ENCODE measurements at regions not wholly inside any gene's neighbourhood (a gene's known extent, or its start where the extent isn't known, plus 50 kb on each side); places are given as distances from the start of the nearest gene placed in this dataset.

DNA sequence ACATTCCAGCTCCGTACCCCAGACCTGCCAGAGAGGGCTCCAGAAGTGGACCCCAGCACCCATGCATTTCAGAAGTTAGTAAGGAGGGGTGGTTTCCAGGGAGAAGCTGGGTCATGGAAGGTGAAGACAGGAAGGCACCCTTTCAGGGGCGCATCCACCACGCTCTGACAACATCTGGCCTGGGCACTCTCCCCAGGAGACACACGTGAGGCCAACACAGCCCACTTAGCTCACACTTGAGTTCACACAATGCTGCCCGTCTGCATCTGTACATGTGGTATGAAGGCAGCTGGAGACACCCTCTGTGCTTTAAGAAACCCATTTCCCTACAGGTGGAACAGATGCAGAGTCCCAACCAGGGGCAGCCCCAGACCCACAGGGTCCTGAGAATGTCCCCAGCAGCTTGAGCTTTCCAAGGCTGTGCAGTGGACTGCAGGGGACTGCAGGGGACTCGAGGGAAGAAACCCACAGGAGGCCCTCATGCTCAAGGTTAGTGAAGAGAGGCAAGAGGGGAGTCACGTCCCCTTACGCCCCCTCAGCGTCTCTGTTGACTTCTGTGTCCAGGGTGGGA, 326.8 kb upstream of the IRX1 start:
- no peak for DNase-seq

DNA sequence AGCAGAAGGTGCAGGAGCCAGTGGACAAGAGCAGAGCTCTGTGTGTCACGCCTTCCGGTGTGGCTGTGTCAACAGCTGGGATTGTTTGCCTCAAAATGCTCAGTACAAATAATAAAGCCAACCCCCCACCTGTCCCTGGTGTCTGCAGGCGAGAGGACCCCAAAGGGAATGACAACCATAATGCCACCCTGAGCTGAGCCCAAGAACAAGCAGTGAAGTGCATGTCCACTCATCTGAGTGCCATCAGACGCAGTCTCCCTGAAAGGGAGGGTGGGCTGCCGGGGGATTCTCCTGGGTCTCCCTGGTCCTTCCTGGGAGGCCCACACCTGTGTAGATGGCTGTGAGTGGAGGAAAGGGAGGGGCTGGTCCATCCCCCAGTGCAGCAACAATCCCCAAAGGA, 328.8 kb upstream of the IRX1 start:
- DNase-seq = no peak

DNA sequence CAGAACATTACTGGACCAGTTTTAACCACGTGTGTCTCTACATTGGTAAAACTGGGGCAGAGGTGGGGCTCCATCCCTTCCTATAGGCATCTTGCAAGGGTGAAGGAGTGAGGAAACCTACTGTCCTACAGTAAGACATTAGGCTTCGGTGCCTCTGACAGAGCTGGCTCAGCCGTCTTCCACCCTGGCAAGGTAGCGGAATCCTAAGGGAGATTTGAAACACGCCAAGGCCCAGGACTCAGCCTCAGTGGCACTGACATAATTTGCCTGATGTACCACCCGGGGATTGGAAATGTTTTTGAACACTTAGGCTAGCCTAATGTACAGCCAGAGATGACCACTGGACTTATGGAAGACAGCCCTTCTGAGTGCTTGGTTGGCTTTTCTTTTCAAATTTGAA, 329.7 kb upstream of the IRX1 start:
- DNase-seq = no peak

DNA sequence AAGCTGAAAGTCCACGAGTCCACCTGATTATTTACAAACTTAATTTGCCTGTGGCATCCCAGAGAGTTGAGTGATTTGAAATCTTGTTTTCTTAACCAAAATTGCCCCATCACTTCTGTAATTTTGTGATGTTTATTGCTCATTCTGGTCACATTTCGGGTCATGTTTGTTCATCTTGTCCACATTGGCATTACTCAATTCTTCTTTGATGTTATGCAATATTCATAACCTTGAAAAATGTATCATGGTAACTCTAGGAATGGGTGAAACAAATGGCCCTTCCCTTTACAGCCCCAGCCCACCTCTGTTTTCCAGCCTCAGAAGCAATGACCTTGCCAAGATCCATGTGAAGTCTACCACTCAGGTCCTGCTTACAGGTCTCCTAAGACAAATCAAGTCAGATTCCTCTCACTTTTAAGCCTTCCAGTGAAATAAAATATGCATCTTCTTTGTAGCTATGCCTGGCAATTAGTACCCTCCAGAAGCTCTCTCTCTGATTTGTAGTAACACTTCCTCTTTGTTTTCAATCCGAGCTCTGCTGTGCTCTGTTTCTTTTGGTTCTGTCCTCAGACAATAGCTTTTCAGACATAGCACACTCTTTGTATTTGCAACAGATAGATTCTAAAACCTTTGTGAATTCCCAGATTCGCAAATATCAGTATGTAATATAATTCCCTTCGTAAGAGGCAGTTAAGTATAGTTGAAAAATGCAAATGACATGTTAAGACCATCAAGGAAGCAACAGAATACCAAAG, 330.3 kb upstream of the IRX1 start:
- no peak for DNase-seq

DNA sequence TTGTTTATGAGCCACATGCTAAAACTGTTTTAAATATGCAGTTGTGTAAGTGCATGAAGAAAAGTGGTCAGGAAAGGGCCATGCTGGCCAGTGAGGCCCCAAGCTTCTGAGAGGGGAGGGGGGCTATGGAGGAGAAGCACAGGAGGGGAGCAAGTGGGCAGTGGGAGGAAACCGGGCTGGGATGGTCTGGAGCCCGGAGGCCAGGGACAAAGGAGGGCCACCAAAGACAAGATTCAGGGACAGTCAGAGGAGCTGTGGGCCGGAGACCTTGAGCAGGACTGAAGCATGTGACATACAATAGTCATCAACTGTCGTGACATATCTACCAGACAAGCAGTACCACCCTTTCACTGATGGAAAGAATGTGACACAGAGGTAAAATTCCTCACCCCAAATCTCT, 333.2 kb upstream of the IRX1 start:
- no peak for DNase-seq

DNA sequence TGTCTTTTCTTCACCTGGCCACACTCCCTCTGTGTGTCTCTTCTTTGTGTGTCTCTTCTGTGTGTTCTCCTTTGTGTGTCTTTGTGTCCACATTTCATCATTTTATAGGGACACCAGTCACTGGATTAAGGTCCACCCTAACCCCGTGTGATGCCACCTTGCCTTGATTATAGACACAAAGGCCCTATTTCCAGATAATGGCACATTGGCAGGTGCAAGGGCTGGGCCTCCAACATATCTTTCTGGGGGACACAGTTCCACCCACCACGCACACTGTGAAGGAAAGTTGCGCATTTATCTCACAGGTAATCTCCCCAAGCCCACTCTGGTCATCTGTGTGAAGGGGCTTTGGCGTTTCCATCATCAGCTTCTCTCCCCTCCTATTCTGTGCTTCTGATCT, 334.6 kb upstream of the IRX1 start:
- DNase-seq = no peak

DNA sequence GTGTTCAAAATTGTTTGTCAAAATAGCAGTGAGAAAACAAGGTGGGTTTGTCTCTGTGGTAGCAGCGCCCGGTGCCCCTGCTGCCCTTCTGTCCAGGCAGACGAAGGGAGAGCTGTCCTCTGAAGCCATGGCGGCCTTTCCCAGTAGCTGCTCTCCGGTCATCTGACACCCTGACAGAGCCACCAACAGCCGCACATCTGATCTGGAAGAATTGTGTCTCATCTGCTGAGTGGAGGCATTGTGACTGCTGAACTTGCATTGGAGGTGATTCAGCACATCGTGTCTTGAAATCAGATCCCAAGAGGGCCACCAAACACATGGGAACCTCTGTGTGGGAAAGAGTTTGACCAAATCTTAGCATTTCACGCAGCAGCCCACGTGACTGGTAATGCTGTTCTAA, 337.6 kb upstream of the IRX1 start:
- no peak for DNase-seq

DNA sequence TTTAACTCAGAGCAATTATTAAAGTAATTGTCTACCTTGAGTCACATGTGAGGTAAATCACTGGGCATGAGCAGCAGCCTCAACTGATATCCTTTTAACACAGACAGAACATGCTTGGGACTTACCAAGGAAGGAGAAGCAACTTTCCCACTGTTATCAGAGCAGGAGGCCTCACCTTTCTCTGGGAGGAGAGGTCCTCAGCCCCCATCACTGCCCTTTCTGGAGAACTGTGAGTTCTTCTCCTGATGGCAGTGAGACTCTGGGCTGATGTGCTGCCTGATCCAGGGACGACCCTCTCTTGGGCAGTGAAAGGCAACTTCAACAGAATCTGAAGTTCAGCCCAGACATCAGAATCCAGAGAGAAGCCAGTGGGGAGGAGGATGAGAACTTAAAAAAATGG, 343.4 kb upstream of the IRX1 start:
- no peak for DNase-seq

DNA sequence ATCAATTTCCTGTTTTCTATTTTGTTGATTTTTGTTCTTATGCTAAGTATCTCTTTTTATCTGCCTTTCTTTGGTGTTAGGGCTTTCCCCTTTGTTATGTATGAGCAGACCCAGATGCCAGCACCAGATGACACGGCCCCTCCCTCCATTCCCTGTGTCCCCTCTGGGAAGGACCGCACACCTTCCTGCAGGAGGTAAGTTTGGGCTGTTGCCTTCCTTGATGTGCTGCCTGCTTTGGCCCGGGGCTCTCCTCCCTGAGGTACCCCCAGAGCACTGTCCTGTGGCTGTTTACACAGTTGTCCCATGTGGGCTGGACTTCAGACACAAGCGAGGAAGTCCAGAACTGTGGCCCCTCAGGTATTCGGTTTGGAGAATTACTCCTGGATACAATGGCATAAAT, 343.8 kb upstream of the IRX1 start:
- DNase-seq = no peak

DNA sequence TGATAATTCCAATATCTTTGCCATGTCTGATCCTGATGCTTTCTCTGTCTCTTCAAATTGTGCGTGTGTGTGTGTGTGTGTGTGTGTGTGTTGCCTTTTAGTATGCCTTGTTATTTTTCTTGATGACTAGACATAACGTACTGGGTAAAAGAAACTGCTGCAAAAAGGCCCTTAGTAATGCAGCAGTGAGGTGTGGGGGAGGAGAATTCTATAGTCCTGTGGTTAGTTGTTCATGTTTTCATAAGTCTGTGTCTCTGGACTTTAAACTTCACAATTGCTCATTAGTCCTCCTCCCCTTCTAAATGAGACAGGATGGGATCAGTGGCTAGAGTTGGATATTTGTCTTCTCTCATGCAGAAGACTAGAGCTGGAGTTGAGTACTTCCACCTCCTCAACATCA, 346.2 kb upstream of the IRX1 start:
- no peak for DNase-seq

DNA sequence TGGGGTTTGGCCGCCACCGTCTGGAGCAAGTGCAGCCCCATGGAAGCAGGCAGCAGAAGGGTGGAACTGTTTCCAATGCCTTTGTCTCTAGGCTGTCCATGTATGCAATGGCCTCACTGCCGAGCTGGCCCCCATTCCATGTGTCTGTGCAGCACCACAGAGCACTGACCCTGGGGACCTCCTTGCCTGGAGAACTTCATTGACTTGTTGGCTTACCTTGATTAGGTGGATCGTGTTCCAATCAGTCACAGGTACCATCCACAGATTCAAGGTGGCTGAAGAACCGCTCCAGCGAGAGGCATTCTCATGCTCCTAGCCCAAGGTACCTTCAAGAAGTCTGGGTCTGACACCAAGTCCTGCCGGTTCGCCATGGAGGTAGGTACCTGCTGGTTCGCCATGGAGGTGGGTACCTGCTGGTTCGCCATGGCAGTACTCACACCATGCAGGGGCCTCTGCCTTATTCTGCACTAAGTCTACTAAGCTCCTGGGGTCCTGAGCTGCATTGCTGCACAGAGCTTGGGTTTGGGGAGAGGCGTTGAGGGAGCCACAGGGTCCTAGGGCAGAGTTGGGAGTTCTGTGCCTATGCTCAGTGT, 358.3 kb upstream of the IRX1 start:
- no peak for DNase-seq

DNA sequence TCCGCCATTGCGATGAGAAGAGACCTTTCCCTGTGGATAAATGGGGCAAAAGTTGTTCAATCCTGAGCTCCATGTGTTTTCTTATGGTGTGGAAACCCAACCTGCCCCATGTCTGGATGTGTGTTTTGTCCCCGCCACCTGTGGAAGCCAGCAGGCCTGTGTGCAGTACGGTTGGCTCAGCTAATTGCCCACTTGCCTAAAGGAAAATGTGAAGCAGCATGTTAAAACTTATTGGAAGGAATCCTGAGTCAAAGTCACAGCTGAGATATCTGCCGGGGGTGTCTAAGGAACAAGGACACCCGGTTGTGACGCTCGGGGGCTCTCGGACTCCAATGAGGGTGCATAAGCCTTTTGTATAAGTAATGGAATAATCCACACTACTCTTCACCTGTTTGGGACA, 361.1 kb upstream of the IRX1 start:
- no peak for DNase-seq

DNA sequence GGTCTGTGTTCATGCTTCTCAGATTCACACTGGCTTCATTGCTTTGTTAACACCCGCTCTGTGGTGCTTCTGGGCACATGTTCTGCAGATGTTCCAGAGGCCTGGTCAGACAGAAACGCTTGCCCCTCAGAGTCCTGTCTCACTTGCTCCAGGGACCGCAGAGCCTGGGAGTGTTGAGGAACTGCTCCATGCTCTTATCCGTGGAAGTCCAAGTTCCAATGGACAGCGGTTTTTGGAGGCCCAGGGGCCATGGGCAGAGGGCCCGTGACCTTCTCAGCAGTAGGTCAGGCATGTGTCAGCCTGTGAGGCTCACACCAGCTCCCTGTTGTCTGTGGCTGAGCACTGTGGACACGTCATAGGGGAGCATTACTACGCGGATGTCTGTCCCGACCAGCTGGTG, 364.7 kb upstream of the IRX1 start:
- DNase-seq = no peak

DNA sequence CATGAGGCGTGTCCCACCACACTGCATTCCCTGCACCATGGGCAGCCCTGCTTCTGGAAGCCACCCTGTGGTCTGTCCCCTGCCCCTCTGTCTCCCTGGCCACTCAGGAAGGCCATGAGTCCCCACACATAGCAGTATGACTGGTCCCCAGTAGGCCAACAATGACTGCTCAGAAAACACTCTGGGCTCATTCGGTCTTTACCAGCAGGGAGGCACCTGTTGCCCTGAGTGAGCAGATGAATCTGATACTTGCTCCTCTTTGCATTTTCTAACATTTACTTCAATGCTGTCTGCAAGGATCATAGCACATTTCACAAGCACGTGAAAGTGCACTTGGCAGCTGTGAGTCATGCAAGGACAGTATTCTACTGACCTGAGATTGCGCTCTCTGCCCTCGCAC, 365.4 kb upstream of the IRX1 start:
- no peak for DNase-seq

DNA sequence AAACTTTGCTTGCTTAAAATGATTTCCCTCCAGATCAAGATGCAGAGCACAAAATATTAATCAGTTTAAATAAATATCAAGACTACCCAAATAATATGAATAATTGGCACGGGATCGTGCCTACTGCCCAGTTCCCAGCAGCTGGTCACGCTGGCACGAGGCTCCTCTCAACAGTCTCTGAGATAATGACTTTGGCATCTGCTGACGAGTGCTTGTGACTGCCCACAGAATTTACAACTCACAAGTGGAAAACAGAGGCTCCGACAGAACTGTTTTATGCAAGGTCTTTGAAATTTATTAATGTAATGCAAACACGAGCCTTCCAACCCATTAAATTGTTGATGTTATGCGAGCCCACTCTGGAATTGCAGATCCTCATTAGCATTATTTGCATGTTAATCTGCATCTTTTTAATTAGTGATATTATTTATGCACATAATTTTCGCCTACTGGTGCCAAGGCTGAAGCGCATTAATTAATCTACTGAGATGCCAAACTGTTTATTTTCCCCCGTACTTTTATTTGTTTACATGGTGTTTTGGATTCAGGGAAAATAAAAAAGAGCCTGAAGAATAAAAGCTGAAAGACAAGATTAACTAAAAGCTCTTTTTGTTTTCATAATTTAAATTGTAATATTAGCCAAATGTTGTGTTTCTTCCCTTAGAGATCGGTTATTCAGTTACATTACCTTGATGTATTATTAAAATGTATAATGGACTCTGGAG, 369.3 kb upstream of the IRX1 start:
- DNase-seq = no peak

DNA sequence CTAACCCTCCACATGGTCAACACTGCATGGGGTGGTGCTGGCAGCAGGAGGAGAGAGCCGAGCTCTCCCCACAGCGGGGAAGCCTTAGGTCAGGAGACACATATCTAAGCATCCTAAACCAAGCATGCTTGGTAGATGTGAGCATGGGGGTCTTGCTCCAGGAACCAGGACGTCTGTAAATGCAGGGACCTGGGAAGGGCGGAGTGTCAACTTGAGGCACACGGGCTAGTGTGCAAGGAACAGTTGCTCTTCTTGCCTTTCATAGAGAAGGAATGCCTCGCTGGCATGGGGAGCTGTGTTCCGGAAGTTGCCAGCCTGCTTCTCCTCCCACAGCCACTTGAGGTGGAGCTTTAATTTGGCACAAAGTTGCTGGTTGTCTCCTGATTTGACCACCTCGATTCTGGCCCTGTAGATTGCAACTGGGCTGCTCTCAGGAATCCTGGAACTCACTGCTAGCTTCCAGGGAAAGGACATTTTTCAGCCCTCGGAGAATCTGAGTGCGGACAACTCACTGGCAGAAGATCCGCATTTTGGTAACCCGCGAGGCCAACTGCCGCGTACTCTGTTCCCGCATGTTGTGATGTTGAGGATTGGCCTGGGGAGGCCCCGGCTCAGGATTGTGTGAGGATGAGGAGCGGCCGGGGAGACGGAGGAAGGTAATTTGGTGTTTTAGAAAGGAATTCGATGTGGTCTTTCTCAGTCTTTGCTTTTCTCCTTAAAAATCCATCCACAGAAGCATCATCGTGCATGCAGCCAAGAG, 370.3 kb upstream of the IRX1 start:
- no peak for DNase-seq

DNA sequence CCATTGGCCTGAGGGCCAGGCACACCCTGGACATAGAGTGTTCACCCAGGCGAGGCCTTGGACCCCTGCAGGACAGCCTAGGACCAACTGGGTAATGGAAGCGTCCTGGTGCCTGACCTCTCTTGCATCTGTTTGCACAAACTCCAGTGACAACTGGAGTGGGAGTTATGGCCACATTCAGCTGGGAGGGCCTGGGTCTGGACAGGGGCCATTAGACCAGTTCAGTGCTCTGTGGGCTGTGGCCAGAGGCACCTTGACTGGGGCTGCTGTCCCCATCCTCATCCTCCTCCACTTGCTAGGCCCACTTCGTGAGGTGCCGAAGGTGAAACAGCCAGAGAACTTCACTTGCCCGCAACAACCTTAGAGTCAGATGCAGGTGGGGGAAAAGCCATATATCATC, 372.7 kb upstream of the IRX1 start:
- no peak for DNase-seq

DNA sequence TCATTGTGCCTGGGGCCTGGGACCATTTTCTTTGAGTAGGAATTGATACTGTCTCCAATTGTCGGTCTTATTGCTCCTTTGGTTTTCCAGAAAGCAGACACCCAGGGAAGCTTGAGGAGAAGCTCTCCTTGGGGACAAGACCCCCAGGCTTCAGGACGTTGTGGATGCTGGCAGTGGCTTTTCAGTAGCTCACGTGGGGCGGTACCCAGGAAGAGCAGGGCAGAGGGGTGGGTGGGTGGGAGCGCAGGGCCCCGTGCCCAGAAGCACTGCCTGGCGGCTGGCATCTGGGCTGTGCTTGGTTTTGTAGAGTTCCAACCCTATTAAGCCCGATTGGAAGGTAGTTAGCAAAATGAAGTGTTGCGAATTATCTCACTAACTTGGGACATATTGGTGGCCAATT, 374.2 kb upstream of the IRX1 start:
- DNase-seq = no peak

DNA sequence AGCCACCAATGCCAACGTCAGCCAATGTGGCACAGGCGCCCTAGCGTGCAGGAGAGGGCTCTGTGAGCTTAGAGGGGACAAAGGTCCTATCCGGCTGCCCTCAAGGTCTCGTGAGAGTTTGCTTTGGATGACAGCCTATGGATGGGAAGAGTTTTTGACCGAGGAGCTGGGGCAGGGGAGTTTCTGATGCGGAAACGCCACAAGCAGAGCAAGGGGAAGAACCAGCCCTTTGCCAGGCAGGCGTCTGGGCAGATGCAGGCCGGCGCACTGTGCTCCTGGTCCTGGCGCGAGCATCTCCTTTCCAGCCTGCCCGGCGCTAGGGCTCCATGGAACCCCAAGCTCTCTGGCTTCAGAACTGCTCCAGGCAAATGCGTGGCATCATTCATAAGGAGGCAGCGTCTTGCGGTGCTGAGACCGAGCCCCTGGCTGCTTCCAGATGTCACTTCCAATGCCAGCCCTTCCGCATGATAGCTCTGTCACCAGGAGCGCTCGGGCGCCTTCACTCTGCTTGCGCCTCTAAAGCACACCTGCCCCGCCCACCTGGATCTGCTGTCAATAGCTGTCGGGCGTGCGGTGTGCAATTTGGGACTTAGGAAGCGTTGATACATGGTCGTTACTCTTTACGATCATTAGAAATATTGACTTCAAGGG, 374.9 kb upstream of the IRX1 start:
- DNase-seq = no peak

DNA sequence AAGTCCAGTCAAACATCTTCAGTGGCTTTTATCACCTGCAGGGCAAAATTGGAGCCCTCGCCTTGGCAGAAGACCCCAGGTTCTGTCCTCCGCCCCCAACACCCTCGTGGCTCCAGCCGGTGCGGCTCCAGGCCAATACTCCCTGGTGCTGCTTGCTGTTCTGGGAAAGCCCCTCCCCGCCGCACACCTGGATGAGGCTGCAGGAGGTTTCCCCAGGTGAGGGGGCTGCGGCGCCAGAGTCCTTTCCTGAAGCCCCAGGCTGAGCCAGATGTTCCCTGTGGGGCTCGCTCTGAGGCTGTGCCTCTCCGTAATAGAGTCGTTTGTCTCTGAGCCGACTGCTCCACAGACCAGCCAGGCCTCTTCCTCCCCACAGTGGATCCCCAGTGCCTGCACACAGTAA, 375.4 kb upstream of the IRX1 start:
- no peak for DNase-seq

DNA sequence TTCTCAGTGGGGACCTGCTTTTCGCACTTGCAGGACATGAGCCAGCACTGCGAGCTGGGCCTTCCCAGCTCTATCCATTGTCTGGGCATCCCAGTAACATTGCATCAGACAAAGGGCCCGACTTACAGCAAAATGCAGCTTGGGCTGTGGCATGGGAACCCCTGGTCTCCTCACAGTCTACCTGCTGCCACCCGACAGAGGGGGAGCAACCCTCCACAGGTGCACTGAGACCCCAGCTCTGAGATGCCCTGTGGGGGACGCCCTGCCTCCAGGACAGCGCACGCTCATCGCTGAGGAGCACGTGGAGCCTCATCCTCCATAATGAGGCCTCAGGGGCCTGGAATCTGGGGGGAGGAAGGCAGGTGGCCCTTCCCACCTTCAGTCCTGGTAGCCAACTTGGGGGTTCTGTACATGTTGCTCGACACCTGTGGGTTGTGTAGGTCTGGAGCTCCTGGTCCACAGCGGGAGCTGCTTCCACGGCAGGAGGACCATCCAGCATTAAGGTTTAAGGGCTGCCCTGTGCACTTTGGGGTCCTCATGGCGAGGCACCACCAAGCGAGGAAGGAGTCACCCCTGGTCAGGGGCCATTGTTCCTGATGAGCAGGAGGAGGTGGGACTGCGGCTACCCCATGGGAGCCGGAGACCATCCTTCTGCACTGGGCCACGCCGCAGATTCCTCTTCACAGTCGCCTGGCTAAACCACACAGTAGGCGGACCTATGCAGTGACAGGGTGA, 376.5 kb upstream of the IRX1 start:
- no peak for DNase-seq

Measured in activated CD8-positive, alpha-beta memory T cell treated with anti-CD3 and anti-CD28 coated beads, Interleukin-2, amount 50 U/mL, for 48 hours (primary cell).